ENCODE measurements at regions not wholly inside any gene's neighbourhood (a gene's known extent, or its start where the extent isn't known, plus 50 kb on each side); places are given as distances from the start of the nearest gene placed in this dataset.

- Histone ChIP-seq H3K36me3 (ENCODE audit: control insufficient read depth in 2 of 2, extremely low read depth in 1 of 2, insufficient read depth in 2 of 2, low read length in 2 of 2) (no peaks in the 10 kb centered on the region), H3K9me1 (ENCODE audit: control insufficient read depth, extremely low read depth, insufficient read depth, low read length) (no peaks in the 10 kb centered on the region), H3K27me3 (ENCODE audit: control insufficient read depth, extremely low read depth, insufficient read depth, low read length) (no peaks in the 10 kb centered on the region), H2AFZ (ENCODE audit: control insufficient read depth, low read length) (no peak overlapping the region), H3K27ac (ENCODE audit: control insufficient read depth, insufficient read depth, low read length) (no peak overlapping the region), H4K20me1 (ENCODE audit: control insufficient read depth, extremely low read depth, insufficient read depth, low read length) (no peaks in the 10 kb centered on the region), H3K4me3 (ENCODE audit: control insufficient read depth in 2 of 3, extremely low read depth in 1 of 3, insufficient read depth in 2 of 3, low read depth in 1 of 3, low read length in 3 of 3) (no peak overlapping the region), H3K4me2 (ENCODE audit: control insufficient read depth, extremely low read depth, insufficient read depth, low read depth, low read length) (no peak overlapping the region), H3K9ac (ENCODE audit: control insufficient read depth, extremely low read depth, insufficient read depth, low read length) (no peak overlapping the region), H3K9me3 (ENCODE audit: control insufficient read depth, low read depth, low read length) (no peaks in the 10 kb centered on the region), H3K4me1 (ENCODE audit: control insufficient read depth, extremely low read depth, insufficient read depth, low read length) (no peaks in the 10 kb centered on the region), H3K79me2 (ENCODE audit: control insufficient read depth, insufficient read depth, low read length) (no peaks in the 10 kb centered on the region)
- FAIRE-seq, result no peak
- TF ChIP-seq CTCF (optimal IDR thresholded peaks at IDR 0.05 in 1 of 3, IDR thresholded peaks at IDR 0.05 in 1 of 3, conservative IDR thresholded peaks at IDR 0.05 in 1 of 3; ENCODE audit: extremely low read depth in 1 of 3, insufficient read depth in 2 of 3, low read length in 3 of 3) (no peak), EZH2 (IDR thresholded peaks at IDR 0.05; ENCODE audit: low read length) (no peak)
- dilution Hi-C loops (cut with MboI; ENCODE audit: extremely low pct_ligation_motif_present, low sequenced_read_pairs), result no loop called here
- no peak for DNase-seq (ENCODE audit: low read depth, low spot score)
Observed at GRCh38 chr4:148946271-148946670, 504.1 kb upstream of the NR3C2 start.

- H3K9me1 ChIP-seq (ENCODE audit: control insufficient read depth, extremely low read depth, insufficient read depth, low read length), result no peaks in the 10 kb centered on the region
- no peak for DNase-seq (ENCODE audit: low read depth, low spot score)
- H3K4me2 ChIP-seq (ENCODE audit: control insufficient read depth, extremely low read depth, insufficient read depth, low read depth, low read length), result no peak overlapping the region
- H3K27me3 ChIP-seq (ENCODE audit: control insufficient read depth, extremely low read depth, insufficient read depth, low read length), result no peaks in the 10 kb centered on the region
- no peaks in the 10 kb centered on the region for H3K79me2 ChIP-seq (ENCODE audit: control insufficient read depth, insufficient read depth, low read length)
- no peak overlapping the region for H3K9ac ChIP-seq (ENCODE audit: control insufficient read depth, extremely low read depth, insufficient read depth, low read length)
- H3K4me1 ChIP-seq (ENCODE audit: control insufficient read depth, extremely low read depth, insufficient read depth, low read length), result no peaks in the 10 kb centered on the region
- TF ChIP-seq CTCF (optimal IDR thresholded peaks at IDR 0.05 in 1 of 3, IDR thresholded peaks at IDR 0.05 in 1 of 3, conservative IDR thresholded peaks at IDR 0.05 in 1 of 3; ENCODE audit: extremely low read depth in 1 of 3, insufficient read depth in 2 of 3, low read length in 3 of 3), result no peak
- no peak for TF ChIP-seq EZH2 (IDR thresholded peaks at IDR 0.05; ENCODE audit: low read length)
- no peak overlapping the region for H2AFZ ChIP-seq (ENCODE audit: control insufficient read depth, low read length)
- H4K20me1 ChIP-seq (ENCODE audit: control insufficient read depth, extremely low read depth, insufficient read depth, low read length), result no peaks in the 10 kb centered on the region
- H3K36me3 ChIP-seq (ENCODE audit: control insufficient read depth in 2 of 2, extremely low read depth in 1 of 2, insufficient read depth in 2 of 2, low read length in 2 of 2), result no peaks in the 10 kb centered on the region
- H3K9me3 ChIP-seq (ENCODE audit: control insufficient read depth, low read depth, low read length), result no peaks in the 10 kb centered on the region
- dilution Hi-C loops (cut with MboI; ENCODE audit: extremely low pct_ligation_motif_present, low sequenced_read_pairs), result no loop called here
- no peak for FAIRE-seq
- H3K4me3 ChIP-seq (ENCODE audit: control insufficient read depth in 2 of 3, extremely low read depth in 1 of 3, insufficient read depth in 2 of 3, low read depth in 1 of 3, low read length in 3 of 3), result no peak overlapping the region
- H3K27ac ChIP-seq (ENCODE audit: control insufficient read depth, insufficient read depth, low read length), result no peak overlapping the region
Observed at GRCh38 chr4:148944839-148945219, 502.6 kb upstream of the NR3C2 start.
